ENCODE measurements at regions not wholly inside any gene's neighbourhood (a gene's known extent, or its start where the extent isn't known, plus 50 kb on each side); places are given as distances from the start of the nearest gene placed in this dataset.

DNA sequence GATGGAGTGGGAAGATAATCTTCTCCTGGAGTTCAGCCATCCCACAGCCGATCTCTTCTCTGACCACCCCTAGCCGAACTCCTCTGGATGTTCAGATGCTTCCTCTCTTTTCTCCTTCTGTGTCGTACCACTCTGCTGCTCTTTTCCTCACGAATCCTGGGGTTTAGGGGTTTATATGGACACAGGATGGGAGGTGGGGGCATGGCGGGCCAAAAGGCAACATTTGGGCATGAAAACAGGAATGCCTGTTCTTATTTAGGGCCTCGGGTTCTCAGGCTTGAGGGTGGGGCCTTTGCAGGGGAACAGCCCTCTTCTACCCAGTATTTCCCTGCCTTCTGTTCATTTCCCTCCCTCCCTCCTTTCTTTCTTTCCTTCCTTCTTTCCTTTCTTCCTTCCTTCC, 112.7 kb downstream of the SLC35B3 start:
- H3F3A ChIP-seq (replicated peaks; ENCODE audit: low read depth), result no peaks in the 10 kb centered on the region
- H3K36me3 Mint-ChIP-seq (ENCODE audit: low read depth), result no peaks in the 10 kb centered on the region
- H3K27me3 Mint-ChIP-seq (ENCODE audit: insufficient read depth, low read depth, poor library complexity), result peaks cover 5% of the 10 kb centered on the region
- no peak overlapping the region for H3K4me3 ChIP-seq
- H4K20me1 ChIP-seq (replicated peaks; ENCODE audit: insufficient read depth), result no peaks in the 10 kb centered on the region
- H3K4me3 Mint-ChIP-seq, result no peak overlapping the region
- no peak overlapping the region for H2AFZ ChIP-seq
- TF ChIP-seq, protein P1, sequence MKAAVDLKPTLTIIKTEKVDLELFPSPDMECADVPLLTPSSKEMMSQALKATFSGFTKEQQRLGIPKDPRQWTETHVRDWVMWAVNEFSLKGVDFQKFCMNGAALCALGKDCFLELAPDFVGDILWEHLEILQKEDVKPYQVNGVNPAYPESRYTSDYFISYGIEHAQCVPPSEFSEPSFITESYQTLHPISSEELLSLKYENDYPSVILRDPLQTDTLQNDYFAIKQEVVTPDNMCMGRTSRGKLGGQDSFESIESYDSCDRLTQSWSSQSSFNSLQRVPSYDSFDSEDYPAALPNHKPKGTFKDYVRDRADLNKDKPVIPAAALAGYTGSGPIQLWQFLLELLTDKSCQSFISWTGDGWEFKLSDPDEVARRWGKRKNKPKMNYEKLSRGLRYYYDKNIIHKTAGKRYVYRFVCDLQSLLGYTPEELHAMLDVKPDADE (IDR thresholded peaks at IDR 0.05), result no peak
- TF ChIP-seq, protein P2, sequence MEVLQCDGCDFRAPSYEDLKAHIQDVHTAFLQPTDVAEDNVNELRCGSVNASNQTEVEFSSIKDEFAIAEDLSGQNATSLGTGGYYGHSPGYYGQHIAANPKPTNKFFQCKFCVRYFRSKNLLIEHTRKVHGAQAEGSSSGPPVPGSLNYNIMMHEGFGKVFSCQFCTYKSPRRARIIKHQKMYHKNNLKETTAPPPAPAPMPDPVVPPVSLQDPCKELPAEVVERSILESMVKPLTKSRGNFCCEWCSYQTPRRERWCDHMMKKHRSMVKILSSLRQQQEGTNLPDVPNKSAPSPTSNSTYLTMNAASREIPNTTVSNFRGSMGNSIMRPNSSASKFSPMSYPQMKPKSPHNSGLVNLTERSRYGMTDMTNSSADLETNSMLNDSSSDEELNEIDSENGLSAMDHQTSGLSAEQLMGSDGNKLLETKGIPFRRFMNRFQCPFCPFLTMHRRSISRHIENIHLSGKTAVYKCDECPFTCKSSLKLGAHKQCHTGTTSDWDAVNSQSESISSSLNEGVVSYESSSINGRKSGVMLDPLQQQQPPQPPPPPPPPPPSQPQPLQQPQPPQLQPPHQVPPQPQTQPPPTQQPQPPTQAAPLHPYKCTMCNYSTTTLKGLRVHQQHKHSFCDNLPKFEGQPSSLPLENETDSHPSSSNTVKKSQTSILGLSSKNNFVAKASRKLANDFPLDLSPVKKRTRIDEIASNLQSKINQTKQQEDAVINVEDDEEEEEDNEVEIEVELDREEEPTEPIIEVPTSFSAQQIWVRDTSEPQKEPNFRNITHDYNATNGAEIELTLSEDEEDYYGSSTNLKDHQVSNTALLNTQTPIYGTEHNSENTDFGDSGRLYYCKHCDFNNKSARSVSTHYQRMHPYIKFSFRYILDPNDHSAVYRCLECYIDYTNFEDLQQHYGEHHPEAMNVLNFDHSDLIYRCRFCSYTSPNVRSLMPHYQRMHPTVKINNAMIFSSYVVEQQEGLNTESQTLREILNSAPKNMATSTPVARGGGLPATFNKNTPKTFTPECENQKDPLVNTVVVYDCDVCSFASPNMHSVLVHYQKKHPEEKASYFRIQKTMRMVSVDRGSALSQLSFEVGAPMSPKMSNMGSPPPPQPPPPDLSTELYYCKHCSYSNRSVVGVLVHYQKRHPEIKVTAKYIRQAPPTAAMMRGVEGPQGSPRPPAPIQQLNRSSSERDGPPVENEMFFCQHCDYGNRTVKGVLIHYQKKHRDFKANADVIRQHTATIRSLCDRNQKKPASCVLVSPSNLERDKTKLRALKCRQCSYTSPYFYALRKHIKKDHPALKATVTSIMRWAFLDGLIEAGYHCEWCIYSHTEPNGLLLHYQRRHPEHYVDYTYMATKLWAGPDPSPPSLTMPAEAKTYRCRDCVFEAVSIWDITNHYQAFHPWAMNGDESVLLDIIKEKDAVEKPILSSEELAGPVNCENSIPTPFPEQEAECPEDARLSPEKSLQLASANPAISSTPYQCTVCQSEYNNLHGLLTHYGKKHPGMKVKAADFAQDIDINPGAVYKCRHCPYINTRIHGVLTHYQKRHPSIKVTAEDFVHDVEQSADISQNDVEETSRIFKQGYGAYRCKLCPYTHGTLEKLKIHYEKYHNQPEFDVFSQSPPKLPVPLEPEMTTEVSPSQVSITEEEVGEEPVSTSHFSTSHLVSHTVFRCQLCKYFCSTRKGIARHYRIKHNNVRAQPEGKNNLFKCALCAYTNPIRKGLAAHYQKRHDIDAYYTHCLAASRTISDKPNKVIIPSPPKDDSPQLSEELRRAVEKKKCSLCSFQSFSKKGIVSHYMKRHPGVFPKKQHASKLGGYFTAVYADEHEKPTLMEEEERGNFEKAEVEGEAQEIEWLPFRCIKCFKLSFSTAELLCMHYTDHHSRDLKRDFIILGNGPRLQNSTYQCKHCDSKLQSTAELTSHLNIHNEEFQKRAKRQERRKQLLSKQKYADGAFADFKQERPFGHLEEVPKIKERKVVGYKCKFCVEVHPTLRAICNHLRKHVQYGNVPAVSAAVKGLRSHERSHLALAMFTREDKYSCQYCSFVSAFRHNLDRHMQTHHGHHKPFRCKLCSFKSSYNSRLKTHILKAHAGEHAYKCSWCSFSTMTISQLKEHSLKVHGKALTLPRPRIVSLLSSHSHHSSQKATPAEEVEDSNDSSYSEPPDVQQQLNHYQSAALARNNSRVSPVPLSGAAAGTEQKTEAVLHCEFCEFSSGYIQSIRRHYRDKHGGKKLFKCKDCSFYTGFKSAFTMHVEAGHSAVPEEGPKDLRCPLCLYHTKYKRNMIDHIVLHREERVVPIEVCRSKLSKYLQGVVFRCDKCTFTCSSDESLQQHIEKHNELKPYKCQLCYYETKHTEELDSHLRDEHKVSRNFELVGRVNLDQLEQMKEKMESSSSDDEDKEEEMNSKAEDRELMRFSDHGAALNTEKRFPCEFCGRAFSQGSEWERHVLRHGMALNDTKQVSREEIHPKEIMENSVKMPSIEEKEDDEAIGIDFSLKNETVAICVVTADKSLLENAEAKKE (CRISPR knock-in tag; IDR thresholded peaks at IDR 0.05), result no peak
- TF ChIP-seq EZH2 (IDR thresholded peaks at IDR 0.05; ENCODE audit: low read depth, unreplicated experiment), result no peak
- no peak for TF ChIP-seq EZH2phosphoT487 (IDR thresholded peaks at IDR 0.05; ENCODE audit: unreplicated experiment)
- TF ChIP-seq, protein P3, sequence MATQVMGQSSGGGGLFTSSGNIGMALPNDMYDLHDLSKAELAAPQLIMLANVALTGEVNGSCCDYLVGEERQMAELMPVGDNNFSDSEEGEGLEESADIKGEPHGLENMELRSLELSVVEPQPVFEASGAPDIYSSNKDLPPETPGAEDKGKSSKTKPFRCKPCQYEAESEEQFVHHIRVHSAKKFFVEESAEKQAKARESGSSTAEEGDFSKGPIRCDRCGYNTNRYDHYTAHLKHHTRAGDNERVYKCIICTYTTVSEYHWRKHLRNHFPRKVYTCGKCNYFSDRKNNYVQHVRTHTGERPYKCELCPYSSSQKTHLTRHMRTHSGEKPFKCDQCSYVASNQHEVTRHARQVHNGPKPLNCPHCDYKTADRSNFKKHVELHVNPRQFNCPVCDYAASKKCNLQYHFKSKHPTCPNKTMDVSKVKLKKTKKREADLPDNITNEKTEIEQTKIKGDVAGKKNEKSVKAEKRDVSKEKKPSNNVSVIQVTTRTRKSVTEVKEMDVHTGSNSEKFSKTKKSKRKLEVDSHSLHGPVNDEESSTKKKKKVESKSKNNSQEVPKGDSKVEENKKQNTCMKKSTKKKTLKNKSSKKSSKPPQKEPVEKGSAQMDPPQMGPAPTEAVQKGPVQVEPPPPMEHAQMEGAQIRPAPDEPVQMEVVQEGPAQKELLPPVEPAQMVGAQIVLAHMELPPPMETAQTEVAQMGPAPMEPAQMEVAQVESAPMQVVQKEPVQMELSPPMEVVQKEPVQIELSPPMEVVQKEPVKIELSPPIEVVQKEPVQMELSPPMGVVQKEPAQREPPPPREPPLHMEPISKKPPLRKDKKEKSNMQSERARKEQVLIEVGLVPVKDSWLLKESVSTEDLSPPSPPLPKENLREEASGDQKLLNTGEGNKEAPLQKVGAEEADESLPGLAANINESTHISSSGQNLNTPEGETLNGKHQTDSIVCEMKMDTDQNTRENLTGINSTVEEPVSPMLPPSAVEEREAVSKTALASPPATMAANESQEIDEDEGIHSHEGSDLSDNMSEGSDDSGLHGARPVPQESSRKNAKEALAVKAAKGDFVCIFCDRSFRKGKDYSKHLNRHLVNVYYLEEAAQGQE (IDR thresholded peaks at IDR 0.05; ENCODE audit: unreplicated experiment), result no peak
- TF ChIP-seq POLR2AphosphoS5 (IDR thresholded peaks at IDR 0.05; ENCODE audit: low read depth), result no peak
- TF ChIP-seq ZNF331 (CRISPR knock-in tag; IDR thresholded peaks at IDR 0.05; ENCODE audit: low read depth), result no peak
- no peak for TF ChIP-seq NANOG (IDR thresholded peaks at IDR 0.05; ENCODE audit: borderline replicate concordance)
- TF ChIP-seq CREB1 (CRISPR knock-in tag; IDR thresholded peaks at IDR 0.05; ENCODE audit: low read depth), result no peak
- TF ChIP-seq STAT1 (IDR thresholded peaks at IDR 0.05; ENCODE audit: unreplicated experiment), result no peak
- TF ChIP-seq ZNF114 (CRISPR knock-in tag; IDR thresholded peaks at IDR 0.05), result no peak
- TF ChIP-seq, protein P4, sequence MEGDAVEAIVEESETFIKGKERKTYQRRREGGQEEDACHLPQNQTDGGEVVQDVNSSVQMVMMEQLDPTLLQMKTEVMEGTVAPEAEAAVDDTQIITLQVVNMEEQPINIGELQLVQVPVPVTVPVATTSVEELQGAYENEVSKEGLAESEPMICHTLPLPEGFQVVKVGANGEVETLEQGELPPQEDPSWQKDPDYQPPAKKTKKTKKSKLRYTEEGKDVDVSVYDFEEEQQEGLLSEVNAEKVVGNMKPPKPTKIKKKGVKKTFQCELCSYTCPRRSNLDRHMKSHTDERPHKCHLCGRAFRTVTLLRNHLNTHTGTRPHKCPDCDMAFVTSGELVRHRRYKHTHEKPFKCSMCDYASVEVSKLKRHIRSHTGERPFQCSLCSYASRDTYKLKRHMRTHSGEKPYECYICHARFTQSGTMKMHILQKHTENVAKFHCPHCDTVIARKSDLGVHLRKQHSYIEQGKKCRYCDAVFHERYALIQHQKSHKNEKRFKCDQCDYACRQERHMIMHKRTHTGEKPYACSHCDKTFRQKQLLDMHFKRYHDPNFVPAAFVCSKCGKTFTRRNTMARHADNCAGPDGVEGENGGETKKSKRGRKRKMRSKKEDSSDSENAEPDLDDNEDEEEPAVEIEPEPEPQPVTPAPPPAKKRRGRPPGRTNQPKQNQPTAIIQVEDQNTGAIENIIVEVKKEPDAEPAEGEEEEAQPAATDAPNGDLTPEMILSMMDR (conservative IDR thresholded peaks at IDR 0.05; ENCODE audit: low read depth in 2 of 2), result no peak
- no peak for TF ChIP-seq JUNB (IDR thresholded peaks at IDR 0.05; ENCODE audit: unreplicated experiment)
- H3K9me3 Mint-ChIP-seq, result no peaks in the 10 kb centered on the region
- no peak overlapping the region for H3K27ac Mint-ChIP-seq
- H3K9me2 ChIP-seq (ENCODE audit: insufficient read depth), result no peaks in the 10 kb centered on the region
- H3K4me2 ChIP-seq, result no peak overlapping the region
- no peaks in the 10 kb centered on the region for H3K4me1 Mint-ChIP-seq
- no peaks in the 10 kb centered on the region for H3K4me1 ChIP-seq (ENCODE audit: insufficient read depth)
- ATAC-seq, result no peak
- H3K27me3 ChIP-seq (ENCODE audit: insufficient read depth), result no peaks in the 10 kb centered on the region
- no peak overlapping the region for H3K27ac ChIP-seq (ENCODE audit: low read depth)
- no peaks in the 10 kb centered on the region for H3K79me2 ChIP-seq (replicated peaks; ENCODE audit: insufficient read depth)
- H3K36me3 ChIP-seq (ENCODE audit: insufficient read depth), result no peaks in the 10 kb centered on the region
- no peak for DNase-seq (ENCODE audit: low spot score)

All from GM23338 (cell line).